ENCODE measurements at regions not wholly inside any gene's neighbourhood (a gene's known extent, or its start where the extent isn't known, plus 50 kb on each side); places are given as distances from the start of the nearest gene placed in this dataset.

DNA sequence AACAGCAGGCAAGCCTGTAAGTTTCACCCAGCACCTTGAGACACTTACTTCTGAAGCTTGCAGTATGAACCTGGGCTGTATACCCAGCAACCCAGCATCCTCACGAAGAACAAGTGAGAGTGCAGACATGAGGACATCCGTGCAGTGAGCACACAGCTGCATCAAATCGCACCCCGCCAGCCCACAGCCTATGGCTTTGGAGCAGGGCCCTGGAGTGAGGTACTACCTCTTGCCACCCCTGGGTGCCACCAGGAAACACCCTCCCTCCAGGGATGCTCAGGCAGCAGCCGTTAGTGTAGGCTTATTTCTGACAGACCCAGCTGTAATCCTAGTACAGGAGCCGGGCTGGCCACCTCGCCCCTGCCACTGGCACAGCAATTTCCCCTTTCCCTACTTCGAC is 81.4 kb downstream of the ATPSCKMT start:
- no peak for TF ChIP-seq CEBPB (IDR thresholded peaks at IDR 0.05; ENCODE audit: low read depth, low read length)
- TF ChIP-seq, protein P1, sequence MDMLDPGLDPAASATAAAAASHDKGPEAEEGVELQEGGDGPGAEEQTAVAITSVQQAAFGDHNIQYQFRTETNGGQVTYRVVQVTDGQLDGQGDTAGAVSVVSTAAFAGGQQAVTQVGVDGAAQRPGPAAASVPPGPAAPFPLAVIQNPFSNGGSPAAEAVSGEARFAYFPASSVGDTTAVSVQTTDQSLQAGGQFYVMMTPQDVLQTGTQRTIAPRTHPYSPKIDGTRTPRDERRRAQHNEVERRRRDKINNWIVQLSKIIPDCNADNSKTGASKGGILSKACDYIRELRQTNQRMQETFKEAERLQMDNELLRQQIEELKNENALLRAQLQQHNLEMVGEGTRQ (IDR thresholded peaks at IDR 0.05; ENCODE audit: low read depth, low read length): no peak
- TF ChIP-seq POLR2A (IDR thresholded peaks at IDR 0.05; ENCODE audit: low read depth, low read length): no peak
- TF ChIP-seq, protein P2, sequence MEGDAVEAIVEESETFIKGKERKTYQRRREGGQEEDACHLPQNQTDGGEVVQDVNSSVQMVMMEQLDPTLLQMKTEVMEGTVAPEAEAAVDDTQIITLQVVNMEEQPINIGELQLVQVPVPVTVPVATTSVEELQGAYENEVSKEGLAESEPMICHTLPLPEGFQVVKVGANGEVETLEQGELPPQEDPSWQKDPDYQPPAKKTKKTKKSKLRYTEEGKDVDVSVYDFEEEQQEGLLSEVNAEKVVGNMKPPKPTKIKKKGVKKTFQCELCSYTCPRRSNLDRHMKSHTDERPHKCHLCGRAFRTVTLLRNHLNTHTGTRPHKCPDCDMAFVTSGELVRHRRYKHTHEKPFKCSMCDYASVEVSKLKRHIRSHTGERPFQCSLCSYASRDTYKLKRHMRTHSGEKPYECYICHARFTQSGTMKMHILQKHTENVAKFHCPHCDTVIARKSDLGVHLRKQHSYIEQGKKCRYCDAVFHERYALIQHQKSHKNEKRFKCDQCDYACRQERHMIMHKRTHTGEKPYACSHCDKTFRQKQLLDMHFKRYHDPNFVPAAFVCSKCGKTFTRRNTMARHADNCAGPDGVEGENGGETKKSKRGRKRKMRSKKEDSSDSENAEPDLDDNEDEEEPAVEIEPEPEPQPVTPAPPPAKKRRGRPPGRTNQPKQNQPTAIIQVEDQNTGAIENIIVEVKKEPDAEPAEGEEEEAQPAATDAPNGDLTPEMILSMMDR (conservative IDR thresholded peaks at IDR 0.05; ENCODE audit: low read depth, low read length): no peak
- TF ChIP-seq RCOR1 (IDR thresholded peaks at IDR 0.05; ENCODE audit: insufficient replicate concordance, low read length): no peak
- no peak for TF ChIP-seq BHLHE40 (IDR thresholded peaks at IDR 0.05; ENCODE audit: low read depth, low read length)
- TF ChIP-seq MAFK (IDR thresholded peaks at IDR 0.05; ENCODE audit: low read depth, low read length): no peak
- no peak for TF ChIP-seq SMC3 (IDR thresholded peaks at IDR 0.05; ENCODE audit: low read depth, low read length)

Measured in IMR-90 (cell line).